OCI-LY3 (cell line): ENCODE measurements at regions not wholly inside any gene's neighbourhood (a gene's known extent, or its start where the extent isn't known, plus 50 kb on each side); places are given as distances from the start of the nearest gene placed in this dataset.
A peak's percentile ranks its signal among the peaks of the same experiment; 100 is the strongest.

Source experiments
- H2AFZ ChIP-seq: fragments of 200-600, 300-600 bp; shearing (Covaris generic); 2 replicates; pipeline ENCODE4 v1.6.0; 2014; ENCODE audit warnings: antibody characterized with exemption, low read depth, low read length
- H3K27ac ChIP-seq: fragments of 200-600, 300-600 bp; sonication (generic); 2 replicates; pipeline ENCODE4 v1.5.1; 2014; ENCODE audit warnings: mild to moderate bottlenecking, low read length, moderate library complexity, mixed read lengths
- H3K27me3 ChIP-seq: fragments of 200-600, 300-600 bp; sonication (generic); 2 replicates; pipeline ENCODE4 v1.6.1; 2014; ENCODE audit warnings: low read depth, low read length, mixed read lengths
- H3K36me3 ChIP-seq: fragments of 200-600, 300-600 bp; sonication (generic); replicated peaks from 2 replicates; pipeline ENCODE3; 2014; ENCODE audit warnings: low read depth, low read length, mixed read lengths
- H3K4me1 ChIP-seq: fragments of 300-600, 200-600 bp; sonication (generic); 2 replicates; pipeline ENCODE4 v1.6.1; 2014; ENCODE audit warnings: low read length, mixed read lengths
- H3K4me2 ChIP-seq: fragments of 200-600, 300-600 bp; sonication (generic); 2 replicates; pipeline ENCODE4 v1.6.1; 2014; ENCODE audit warnings: low read length, mixed read lengths
- H3K4me3 ChIP-seq: fragments of 300-600, 200-600 bp; sonication (generic); 2 replicates; pipeline ENCODE4 v1.5.1; 2014; ENCODE audit warnings: antibody characterized with exemption, mild to moderate bottlenecking, low read length, moderate library complexity
- H3K79me2 ChIP-seq: fragments of 300-600, 200-600 bp; shearing (Covaris generic); 2 replicates; pipeline ENCODE4 v1.6.1; 2014; ENCODE audit warnings: mild to moderate bottlenecking, low read length, mixed read lengths
- H3K9ac ChIP-seq: fragments of 300-600, 200-600 bp; shearing (Covaris generic); 2 replicates; pipeline ENCODE4 v1.6.0; 2014; ENCODE audit warnings: mild to moderate bottlenecking, low read length, moderate library complexity
- H3K9me3 ChIP-seq: fragments of 200-600, 300-600 bp; shearing (Covaris generic); 2 replicates; pipeline ENCODE4 v1.6.1; 2014; ENCODE audit warnings: low read length, mixed read lengths; ENCODE audit not compliant: insufficient read depth
- H4K20me1 ChIP-seq: fragments of 200-600, 300-600 bp; sonication (generic); 2 replicates; pipeline ENCODE4 v1.6.1; 2016; ENCODE audit warnings: low read length, mixed read lengths; ENCODE audit not compliant: insufficient read depth
- EZH2phosphoT487 ChIP-seq: fragments of 200-600 bp; shearing (Covaris generic); IDR thresholded peaks from 2 replicates; pipeline ENCODE4 v1.6.1; 2018; ENCODE audit warnings: antibody characterized with exemption, mixed run types, low read depth
- TF ChIP-seq, protein P1 (sequence below): fragments of 200-600, 300-600 bp; sonication (generic); IDR thresholded peaks from 2 replicates; pipeline ENCODE4 v1.5.1; 2014; ENCODE audit warnings: antibody characterized with exemption, low read length, low read depth

DNA sequence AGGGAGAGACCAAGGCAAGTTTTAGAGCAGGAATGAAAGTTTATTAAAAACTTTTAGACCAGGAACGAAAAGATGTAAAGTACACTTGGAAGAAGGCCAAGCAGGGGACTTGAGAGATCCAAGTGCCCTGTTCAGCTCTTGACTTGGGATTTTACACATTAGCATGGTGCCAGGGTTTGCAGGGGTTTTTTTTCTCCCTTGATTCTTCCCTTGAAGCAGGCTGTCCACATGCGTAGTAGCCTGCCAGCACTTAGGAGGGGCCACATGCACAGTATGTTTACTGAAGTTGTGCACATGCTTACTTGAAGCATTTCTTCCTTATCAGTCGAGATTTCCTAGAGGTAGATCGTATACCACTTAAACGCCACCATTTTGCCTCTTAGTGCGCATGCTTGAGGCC, 277.5 kb upstream of the AGTR1 start:
- no peak for TF ChIP-seq EZH2phosphoT487
- TF ChIP-seq, protein P1, sequence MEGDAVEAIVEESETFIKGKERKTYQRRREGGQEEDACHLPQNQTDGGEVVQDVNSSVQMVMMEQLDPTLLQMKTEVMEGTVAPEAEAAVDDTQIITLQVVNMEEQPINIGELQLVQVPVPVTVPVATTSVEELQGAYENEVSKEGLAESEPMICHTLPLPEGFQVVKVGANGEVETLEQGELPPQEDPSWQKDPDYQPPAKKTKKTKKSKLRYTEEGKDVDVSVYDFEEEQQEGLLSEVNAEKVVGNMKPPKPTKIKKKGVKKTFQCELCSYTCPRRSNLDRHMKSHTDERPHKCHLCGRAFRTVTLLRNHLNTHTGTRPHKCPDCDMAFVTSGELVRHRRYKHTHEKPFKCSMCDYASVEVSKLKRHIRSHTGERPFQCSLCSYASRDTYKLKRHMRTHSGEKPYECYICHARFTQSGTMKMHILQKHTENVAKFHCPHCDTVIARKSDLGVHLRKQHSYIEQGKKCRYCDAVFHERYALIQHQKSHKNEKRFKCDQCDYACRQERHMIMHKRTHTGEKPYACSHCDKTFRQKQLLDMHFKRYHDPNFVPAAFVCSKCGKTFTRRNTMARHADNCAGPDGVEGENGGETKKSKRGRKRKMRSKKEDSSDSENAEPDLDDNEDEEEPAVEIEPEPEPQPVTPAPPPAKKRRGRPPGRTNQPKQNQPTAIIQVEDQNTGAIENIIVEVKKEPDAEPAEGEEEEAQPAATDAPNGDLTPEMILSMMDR: no peak
- Histone ChIP-seq H3K79me2 (no peaks in the 10 kb centered on the region), H3K4me3 (no peak overlapping the region), H2AFZ (no peak overlapping the region), H3K36me3 (peaks cover 12% of the 10 kb centered on the region), H3K27me3 (no peaks in the 10 kb centered on the region), H3K9ac (no peak overlapping the region), H3K9me3 (0 out of 2 replicates have a peak, but pooled peaks cover 4% of the 10 kb centered on the region), H4K20me1 (no peaks in the 10 kb centered on the region), H3K27ac (no peak overlapping the region), H3K4me1 (peaks cover 26% of the 10 kb centered on the region), H3K4me2 (no peak overlapping the region)

DNA sequence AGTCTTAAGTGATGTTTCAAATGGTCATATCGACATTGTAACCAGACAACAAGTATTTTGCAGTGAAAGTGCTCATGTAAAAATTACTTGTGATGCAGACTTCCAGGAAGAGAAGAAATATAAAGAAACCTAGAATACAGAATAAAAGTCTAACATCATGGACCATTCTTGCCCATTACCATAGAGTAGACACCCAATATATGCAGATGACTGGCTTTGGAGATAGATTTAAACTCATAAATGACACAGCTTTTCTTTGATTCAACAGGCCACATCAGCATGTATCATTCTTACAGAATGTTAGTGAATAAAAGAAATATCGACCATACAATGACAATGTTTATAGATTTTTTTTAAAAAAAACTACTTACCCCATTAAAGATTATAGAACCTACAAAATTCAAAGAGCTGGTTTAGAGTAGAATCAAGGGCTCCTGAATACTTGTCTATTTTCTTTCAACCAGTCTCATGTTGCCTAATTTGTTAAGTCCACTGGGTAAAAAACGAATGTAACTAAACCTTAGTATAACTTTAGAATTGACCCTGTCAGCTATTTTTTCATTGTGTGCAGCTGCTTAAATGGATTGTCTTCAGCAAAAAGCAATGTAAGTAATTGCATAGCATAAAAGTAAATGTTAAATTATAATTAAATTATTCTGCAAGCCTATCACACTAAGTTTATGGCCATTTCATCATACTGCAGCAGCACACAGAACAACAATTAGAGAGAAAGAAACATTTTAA, 268.7 kb upstream of the AGTR1 start:
- no peak overlapping the region for H3K27ac ChIP-seq
- no peak overlapping the region for H3K9ac ChIP-seq
- no peaks in the 10 kb centered on the region for H3K27me3 ChIP-seq
- H4K20me1 ChIP-seq: no peaks in the 10 kb centered on the region
- TF ChIP-seq, protein P1: no peak
- no peak for TF ChIP-seq EZH2phosphoT487
- no peak overlapping the region for H3K4me2 ChIP-seq
- H3K4me1 ChIP-seq: peaks cover 3% of the 10 kb centered on the region
- H3K36me3 ChIP-seq: peaks cover 6% of the 10 kb centered on the region
- H3K4me3 ChIP-seq: no peak overlapping the region
- no peak overlapping the region for H2AFZ ChIP-seq
- H3K79me2 ChIP-seq: no peaks in the 10 kb centered on the region
- 0 out of 2 replicates have a peak, but pooled peaks cover 4% of the 10 kb centered on the region for H3K9me3 ChIP-seq

DNA sequence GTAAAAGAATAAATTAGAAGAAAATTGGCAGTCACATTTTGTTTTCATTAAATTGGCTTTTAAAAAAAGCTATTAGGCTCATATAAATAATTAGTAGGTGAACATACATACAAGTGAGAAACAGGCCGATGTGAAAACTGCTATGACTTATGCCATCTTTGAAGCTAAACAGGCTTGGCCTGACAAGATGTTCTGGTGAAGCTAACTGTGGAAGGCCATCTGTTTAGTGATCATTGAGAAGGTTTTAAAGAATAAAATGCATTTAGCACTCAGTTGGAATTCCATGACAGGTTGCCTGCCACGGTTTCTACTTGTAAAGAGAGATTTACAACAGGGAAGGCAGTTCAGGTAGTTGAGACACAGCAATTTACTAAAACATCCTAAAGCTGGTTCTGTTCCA, 264.0 kb upstream of the AGTR1 start:
- TF ChIP-seq, protein P1: no peak
- TF ChIP-seq EZH2phosphoT487: no peak
- no peak overlapping the region for H3K4me2 ChIP-seq
- H3K36me3 ChIP-seq: no peaks in the 10 kb centered on the region
- H3K27me3 ChIP-seq: no peaks in the 10 kb centered on the region
- no peaks in the 10 kb centered on the region for H3K9me3 ChIP-seq
- peaks cover 8% of the 10 kb centered on the region for H3K4me1 ChIP-seq
- no peaks in the 10 kb centered on the region for H3K79me2 ChIP-seq
- H3K27ac ChIP-seq: no peak overlapping the region
- no peak overlapping the region for H3K4me3 ChIP-seq
- H3K9ac ChIP-seq: no peak overlapping the region
- H4K20me1 ChIP-seq: no peaks in the 10 kb centered on the region
- H2AFZ ChIP-seq: no peak overlapping the region

DNA sequence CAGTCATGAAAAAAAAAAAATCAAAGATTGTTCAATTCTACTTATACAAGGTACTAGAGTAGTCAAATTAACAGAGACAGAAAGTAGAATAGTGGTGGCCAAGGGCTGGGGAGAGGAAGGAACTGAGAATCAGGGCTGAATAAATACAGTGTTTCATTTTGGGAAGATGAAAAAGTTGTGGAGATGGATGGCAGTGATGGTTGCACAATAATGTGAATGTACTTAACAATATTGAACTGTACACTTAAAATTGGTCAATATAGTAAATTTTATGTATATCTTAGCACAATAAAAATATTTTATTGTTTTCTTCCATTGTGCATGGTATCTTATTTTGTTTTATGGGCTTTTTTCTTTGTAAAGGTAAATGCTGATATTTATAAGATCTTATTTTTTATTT, 262.2 kb upstream of the AGTR1 start:
- H3K27me3 ChIP-seq: no peaks in the 10 kb centered on the region
- peaks cover 24% of the 10 kb centered on the region for H3K4me1 ChIP-seq
- TF ChIP-seq EZH2phosphoT487: no peak
- TF ChIP-seq, protein P1: no peak
- no peak overlapping the region for H3K27ac ChIP-seq
- no peaks in the 10 kb centered on the region for H3K36me3 ChIP-seq
- no peaks in the 10 kb centered on the region for H4K20me1 ChIP-seq
- no peak overlapping the region for H2AFZ ChIP-seq
- H3K9ac ChIP-seq: no peak overlapping the region
- H3K4me2 ChIP-seq: peak overlapping the region; percentile 18; the same call in 1 of the 2 replicates
- no peak overlapping the region for H3K4me3 ChIP-seq
- no peaks in the 10 kb centered on the region for H3K9me3 ChIP-seq
- H3K79me2 ChIP-seq: no peaks in the 10 kb centered on the region
